VCaP (cell line): ENCODE measurements at regions not wholly inside any gene's neighbourhood (a gene's known extent, or its start where the extent isn't known, plus 50 kb on each side); places are given as distances from the start of the nearest gene placed in this dataset.
A peak's percentile ranks its signal among the peaks of the same experiment; 100 is the strongest.
"Not testable (repeated sequence)": the region's sequence is repeated elsewhere in the genome, so short reads cannot be mapped to it uniquely, and the experiment has no call there.

ENCODE experiments used
- H3K27ac ChIP-seq: fragments of 450-650 bp; 2 replicates; pipeline ENCODE4 v1.5.1; 2017
- CTCF ChIP-seq: fragments of 450-650 bp; conservative IDR thresholded peaks from 2 replicates; pipeline ENCODE4 v1.5.1; 2017; ENCODE audit warnings: mild to moderate bottlenecking, moderate library complexity

GRCh38 chr10:30726783-30727414, 97.3 kb upstream of the LYZL2 start:
- H3K27ac ChIP-seq, result not testable (repeated sequence)
- TF ChIP-seq CTCF, result peak; percentile 39

DNA sequence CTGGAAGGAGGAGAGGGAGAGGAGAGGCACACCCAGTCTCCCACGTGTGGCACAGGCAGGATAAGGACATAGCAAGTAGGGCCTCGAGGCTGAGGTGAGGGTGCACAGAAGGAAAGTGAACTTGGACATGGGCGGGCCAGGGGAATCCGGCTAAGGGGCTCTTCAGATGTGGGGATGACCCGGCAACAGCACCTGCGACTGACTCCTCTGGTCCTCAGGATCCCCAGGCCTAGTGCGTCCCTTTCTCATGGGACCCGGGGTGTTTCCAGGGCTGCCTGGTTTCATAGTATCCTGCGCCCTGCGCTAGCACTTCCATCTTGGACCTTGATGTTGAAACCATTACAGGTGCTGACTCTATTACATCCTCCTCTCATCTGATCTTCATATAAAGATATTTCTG, 96.1 kb upstream of the LYZL2 start:
- no peak for TF ChIP-seq CTCF

GRCh38 chr10:30724296-30724695, 94.7 kb upstream of the LYZL2 start:
- no peak for TF ChIP-seq CTCF
- no peak overlapping the region for H3K27ac ChIP-seq

More for the DNA sequence above, 96.1 kb upstream of the LYZL2 start:
- no peak overlapping the region for H3K27ac ChIP-seq

GRCh38 chr10:30722956-30723620, 93.5 kb upstream of the LYZL2 start:
- no peak for TF ChIP-seq CTCF
- H3K27ac ChIP-seq, result no peak overlapping the region

DNA sequence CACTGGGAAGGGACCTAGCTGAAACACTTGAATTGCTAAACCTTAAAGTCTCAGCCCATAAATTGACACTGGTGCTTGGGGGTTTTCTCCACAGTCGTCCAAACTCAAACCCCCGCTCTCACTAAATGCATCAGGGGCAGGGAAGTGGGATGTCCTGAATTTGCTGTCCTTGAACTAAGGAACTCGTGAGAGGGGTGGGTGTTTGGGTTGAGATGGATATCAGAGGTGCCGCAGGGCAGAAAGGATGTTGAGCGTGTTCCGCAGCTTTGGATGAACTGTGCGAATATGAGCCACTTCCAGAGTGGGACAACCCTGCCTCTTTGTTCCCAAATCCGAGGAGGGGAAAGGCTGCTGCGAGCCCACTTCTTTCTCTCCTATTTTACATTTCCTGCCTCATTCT, 90.3 kb upstream of the LYZL2 start:
- no peak for TF ChIP-seq CTCF
- no peak overlapping the region for H3K27ac ChIP-seq

- H3K27ac ChIP-seq, result no peak overlapping the region
- no peak for TF ChIP-seq CTCF
These were observed 80.3 kb upstream of the LYZL2 start for GRCh38 chr10:30709700-30710358.

DNA sequence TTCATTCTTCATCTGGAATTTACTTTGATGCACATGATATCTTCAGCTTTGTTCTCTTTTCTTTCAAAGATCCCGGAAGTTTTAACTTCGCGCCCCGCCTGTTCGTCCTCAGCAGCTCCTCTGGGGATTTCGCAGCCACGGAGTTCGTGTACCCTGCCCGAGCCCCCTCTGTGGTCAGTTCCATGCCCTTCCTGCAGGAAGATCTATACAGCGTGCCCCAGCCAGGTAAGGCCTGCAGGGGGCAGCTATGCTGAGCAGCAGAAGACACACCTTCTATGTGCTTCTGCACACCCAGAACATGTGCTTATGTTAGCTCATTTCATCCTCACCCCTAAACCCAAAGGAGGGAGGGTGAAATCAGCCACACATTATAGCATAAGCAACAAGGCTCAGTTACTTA, 79.7 kb upstream of the LYZL2 start:
- no peak for TF ChIP-seq CTCF
- H3K27ac ChIP-seq, result no peak overlapping the region
